KMS-11 (cell line): ENCODE measurements at regions not wholly inside any gene's neighbourhood (a gene's known extent, or its start where the extent isn't known, plus 50 kb on each side); places are given as distances from the start of the nearest gene placed in this dataset.
"Not testable (repeated sequence)": the region's sequence is repeated elsewhere in the genome, so short reads cannot be mapped to it uniquely, and the experiment has no call there.

Source experiments
- H2AFZ ChIP-seq: fragments of 200-600 bp; sonication (generic); 2 replicates; pipeline ENCODE4 v1.6.1; 2016; ENCODE audit warnings: antibody characterized with exemption, mixed run types, low read depth
- H3K27ac ChIP-seq: fragments of 200-600 bp; sonication (generic); 2 replicates; pipeline ENCODE4 v1.6.1; 2016; ENCODE audit warnings: mild to moderate bottlenecking, mixed run types
- H3K27me3 ChIP-seq: fragments of 200-600 bp; sonication (generic); 2 replicates; pipeline ENCODE4 v1.6.1; 2017; ENCODE audit warnings: mild to moderate bottlenecking, low read depth, mixed run types, moderate library complexity; ENCODE audit not compliant: insufficient read depth
- H3K36me3 ChIP-seq: fragments of 200-600 bp; sonication (generic); 2 replicates; pipeline ENCODE4 v1.6.1; 2017; ENCODE audit warnings: mild to moderate bottlenecking, mixed run types; ENCODE audit not compliant: insufficient read depth
- H3K4me1 ChIP-seq: fragments of 200-600 bp; sonication (generic); 2 replicates; pipeline ENCODE4 v1.6.1; 2016; ENCODE audit warnings: mild to moderate bottlenecking, low read depth, mixed run types; ENCODE audit not compliant: poor library complexity, severe bottlenecking
- H3K4me2 ChIP-seq: fragments of 200-600 bp; sonication (generic); 2 replicates; pipeline ENCODE4 v1.7.0; 2016; ENCODE audit warnings: mild to moderate bottlenecking, mixed run types
- H3K4me3 ChIP-seq: fragments of 200-600 bp; sonication (generic); IDR thresholded peaks from 2 replicates; pipeline ENCODE4 v1.6.1; 2017; ENCODE audit warnings: low read depth, low read length, mixed read lengths; ENCODE audit not compliant: insufficient read depth
- H3K79me2 ChIP-seq: fragments of 200-600 bp; sonication (generic); 2 replicates; pipeline ENCODE4 v1.6.1; 2016; ENCODE audit warnings: low read depth, mixed run types; ENCODE audit not compliant: insufficient read depth
- H3K9ac ChIP-seq: fragments of 200-600 bp; sonication (generic); 2 replicates; pipeline ENCODE4 v1.6.1; 2016; ENCODE audit warnings: mild to moderate bottlenecking, mixed run types
- H4K20me1 ChIP-seq: fragments of 200-600 bp; sonication (generic); 2 replicates; pipeline ENCODE4 v1.6.1; 2016; ENCODE audit warnings: mild to moderate bottlenecking, mixed run types; ENCODE audit not compliant: insufficient read depth
- CTCF ChIP-seq: fragments of 200-600 bp; sonication (generic); conservative IDR thresholded peaks from 2 replicates; pipeline ENCODE4 v1.6.1; 2017; ENCODE audit warnings: low read depth, mild to moderate bottlenecking, antibody characterized with exemption, low read length, moderate library complexity, mixed read lengths

- Histone ChIP-seq H3K4me1 (no peaks in the 10 kb centered on the region), H4K20me1 (no peaks in the 10 kb centered on the region), H2AFZ (no peak overlapping the region), H3K4me2 (no peak overlapping the region), H3K36me3 (no peaks in the 10 kb centered on the region), H3K9ac (no peak overlapping the region), H3K27ac (no peak overlapping the region), H3K79me2 (no peaks in the 10 kb centered on the region), H3K4me3 (no peak overlapping the region), H3K27me3 (peaks cover 35% of the 10 kb centered on the region)
- no peak for TF ChIP-seq CTCF
Observed at GRCh38 chr16:86888231-86889053, 310.1 kb downstream of the FOXL1 start.

- H3K27me3 ChIP-seq, result peaks cover 32% of the 10 kb centered on the region
Observed at GRCh38 chr16:86889054-86889366, 310.7 kb downstream of the FOXL1 start.

GRCh38 chr16:86889974-86890373, 311.6 kb downstream of the FOXL1 start:
- Histone ChIP-seq H3K9ac (no peak overlapping the region), H2AFZ (no peak overlapping the region), H3K79me2 (no peaks in the 10 kb centered on the region), H3K4me3 (no peak overlapping the region), H3K4me1 (no peaks in the 10 kb centered on the region), H3K4me2 (no peak overlapping the region), H4K20me1 (no peaks in the 10 kb centered on the region), H3K36me3 (no peaks in the 10 kb centered on the region), H3K27ac (no peak overlapping the region), H3K27me3 (peaks cover 27% of the 10 kb centered on the region)
- TF ChIP-seq CTCF, result no peak

More at GRCh38 chr16:86889054-86889366, 310.7 kb downstream of the FOXL1 start:
- not testable (repeated sequence) for H3K4me2 ChIP-seq, H3K4me1 ChIP-seq, H3K9ac ChIP-seq, H4K20me1 ChIP-seq, H3K27ac ChIP-seq, H3K4me3 ChIP-seq, H2AFZ ChIP-seq, H3K79me2 ChIP-seq, H3K36me3 ChIP-seq

- Histone ChIP-seq H3K27ac (no peak overlapping the region), H3K4me3 (no peak overlapping the region), H3K4me2 (no peak overlapping the region), H3K9ac (no peak overlapping the region), H3K79me2 (no peaks in the 10 kb centered on the region), H2AFZ (no peak overlapping the region), H4K20me1 (no peaks in the 10 kb centered on the region), H3K27me3 (peaks cover 31% of the 10 kb centered on the region), H3K4me1 (no peaks in the 10 kb centered on the region), H3K36me3 (no peaks in the 10 kb centered on the region)
- TF ChIP-seq CTCF, result no peak
Observed at GRCh38 chr16:86891121-86891520, 312.8 kb downstream of the FOXL1 start.

- Histone ChIP-seq H3K4me3 (no peak overlapping the region), H3K4me2 (no peak overlapping the region), H3K9ac (no peak overlapping the region), H3K27me3 (peaks cover 30% of the 10 kb centered on the region; the same call in 1 of the 2 replicates), H3K27ac (no peak overlapping the region), H3K4me1 (no peaks in the 10 kb centered on the region), H3K79me2 (no peaks in the 10 kb centered on the region), H2AFZ (no peak overlapping the region), H4K20me1 (no peaks in the 10 kb centered on the region), H3K36me3 (no peaks in the 10 kb centered on the region)
- TF ChIP-seq CTCF, result no peak
Observed at GRCh38 chr16:86891631-86892030, 313.3 kb downstream of the FOXL1 start.
